Vagina (tissue), 2 donors: ENCODE measurements at regions not wholly inside any gene's neighbourhood (a gene's known extent, or its start where the extent isn't known, plus 50 kb on each side); places are given as distances from the start of the nearest gene placed in this dataset.

Experiments
- DNase-seq, 2 donors: peaks; one replicate each; pipeline ENCODE4 v3.0.0-alpha.2; 2017; ENCODE audit errors: extremely low spot score in 2 of 2
- H3K27ac ChIP-seq: fragments of 200-600 bp; sonication (generic); one replicate; pipeline ENCODE4 v1.5.1; 2019
- H3K27me3 ChIP-seq: fragments of 200-600 bp; sonication (generic); one replicate; pipeline ENCODE4 v1.5.1; 2019
- H3K36me3 ChIP-seq, 2 donors: fragments of 200-600 bp; sonication (generic); one replicate each; pipeline ENCODE4 v1.5.1; 2017 to 2019
- H3K4me1 ChIP-seq: fragments of 200-600 bp; sonication (generic); one replicate; pipeline ENCODE4 v1.5.1; 2019
- H3K4me3 ChIP-seq, 2 donors: fragments of 200-600 bp; sonication (generic); 1 replicate in 1 of 2; 2 replicates in 1 of 2; pipeline ENCODE4 v1.5.1; 2016 to 2019
- H3K9me3 ChIP-seq: fragments of 200-600 bp; sonication (generic); one replicate; pipeline ENCODE4 v1.5.1; 2019
- CTCF ChIP-seq, 3 experiments: fragments of 450-650 bp in 2 of 3; fragments of 200-600 bp in 1 of 3; sonication (generic) in 1 of 3; IDR thresholded peaks; one replicate each; pipeline ENCODE4 v1.5.1; 2017 to 2019; ENCODE audit warnings: antibody characterized with exemption in 3 of 3, mild to moderate bottlenecking in 2 of 3, moderate library complexity in 2 of 3
- POLR2A ChIP-seq, 2 donors: fragments of 450-650 bp; IDR thresholded peaks; one replicate each; pipeline ENCODE4 v1.6.1; 2017; ENCODE audit warnings: antibody characterized with exemption in 2 of 2, mild to moderate bottlenecking in 2 of 2, moderate library complexity in 2 of 2
- POLR2AphosphoS5 ChIP-seq, 2 donors: sonication (generic); formaldehyde crosslinking; IDR thresholded peaks; one replicate each; pipeline ENCODE4 v1.9.0; 2017; ENCODE audit warnings: antibody characterized with exemption in 2 of 2, mild to moderate bottlenecking in 2 of 2, low read depth in 1 of 2; ENCODE audit not compliant: insufficient read depth in 1 of 2
- intact Hi-C: fragments of 100-400 bp; cut with DNase I; formaldehyde crosslinking; loops from one replicate; pipeline ENCODE4 v1.15.1; 2023

DNA sequence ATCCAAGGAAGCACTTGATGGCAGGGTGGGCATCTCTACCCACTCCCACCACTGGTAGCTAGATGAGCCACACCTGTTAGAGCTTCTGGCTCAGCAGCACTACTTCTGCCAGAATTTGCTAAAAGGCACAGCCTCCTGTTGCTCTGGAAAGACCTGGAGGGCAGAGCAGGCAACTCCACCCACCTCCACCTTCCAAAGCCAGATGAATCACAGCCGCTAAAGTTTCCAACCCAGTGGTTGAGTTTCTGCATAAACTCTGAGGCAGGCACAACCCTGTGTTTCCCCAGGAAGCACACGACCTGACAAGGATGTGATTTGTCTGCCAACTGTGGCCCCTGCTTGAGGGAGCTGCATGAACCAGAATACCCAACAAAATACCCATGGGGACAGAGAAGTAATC, 111.6 kb upstream of the GCFC2 start:
- H3K27me3 ChIP-seq: no peaks in the 10 kb centered on the region
- H3K36me3 ChIP-seq: no peaks in the 10 kb centered on the region
- H3K27ac ChIP-seq: no peak overlapping the region
- no peak overlapping the region for H3K4me3 ChIP-seq
- H3K4me1 ChIP-seq: no peaks in the 10 kb centered on the region
- H3K9me3 ChIP-seq: no peaks in the 10 kb centered on the region
- intact Hi-C loops: no loop called here
- DNase-seq: no peak
- TF ChIP-seq CTCF (IDR thresholded peaks at IDR 0.05) (no peak), POLR2AphosphoS5 (IDR thresholded peaks at IDR 0.05; ENCODE audit: insufficient read depth in 1 of 2, low read depth in 1 of 2) (no peak), POLR2A (IDR thresholded peaks at IDR 0.05) (no peak)

GRCh38 chr2:75820693-75821092, 110.0 kb upstream of the GCFC2 start:
- TF ChIP-seq CTCF (IDR thresholded peaks at IDR 0.05) (no peak), POLR2AphosphoS5 (IDR thresholded peaks at IDR 0.05; ENCODE audit: insufficient read depth in 1 of 2, low read depth in 1 of 2) (no peak), POLR2A (IDR thresholded peaks at IDR 0.05) (no peak)
- no peaks in the 10 kb centered on the region for H3K27me3 ChIP-seq
- intact Hi-C loops: no loop called here
- DNase-seq: no peak
- no peaks in the 10 kb centered on the region for H3K4me1 ChIP-seq
- no peak overlapping the region for H3K4me3 ChIP-seq
- no peaks in the 10 kb centered on the region for H3K36me3 ChIP-seq
- no peaks in the 10 kb centered on the region for H3K9me3 ChIP-seq
- H3K27ac ChIP-seq: no peak overlapping the region

GRCh38 chr2:75810611-75811330, 100.1 kb upstream of the GCFC2 start:
- no peak for DNase-seq
- Histone ChIP-seq H3K9me3 (no peaks in the 10 kb centered on the region), H3K36me3 (no peaks in the 10 kb centered on the region), H3K27me3 (no peaks in the 10 kb centered on the region), H3K4me3 (no peak overlapping the region), H3K4me1 (no peaks in the 10 kb centered on the region), H3K27ac (no peak overlapping the region)
- TF ChIP-seq POLR2AphosphoS5 (IDR thresholded peaks at IDR 0.05; ENCODE audit: insufficient read depth in 1 of 2, low read depth in 1 of 2) (no peak), POLR2A (IDR thresholded peaks at IDR 0.05) (no peak), CTCF (IDR thresholded peaks at IDR 0.05) (no peak)
- intact Hi-C loops: no loop called here

DNA sequence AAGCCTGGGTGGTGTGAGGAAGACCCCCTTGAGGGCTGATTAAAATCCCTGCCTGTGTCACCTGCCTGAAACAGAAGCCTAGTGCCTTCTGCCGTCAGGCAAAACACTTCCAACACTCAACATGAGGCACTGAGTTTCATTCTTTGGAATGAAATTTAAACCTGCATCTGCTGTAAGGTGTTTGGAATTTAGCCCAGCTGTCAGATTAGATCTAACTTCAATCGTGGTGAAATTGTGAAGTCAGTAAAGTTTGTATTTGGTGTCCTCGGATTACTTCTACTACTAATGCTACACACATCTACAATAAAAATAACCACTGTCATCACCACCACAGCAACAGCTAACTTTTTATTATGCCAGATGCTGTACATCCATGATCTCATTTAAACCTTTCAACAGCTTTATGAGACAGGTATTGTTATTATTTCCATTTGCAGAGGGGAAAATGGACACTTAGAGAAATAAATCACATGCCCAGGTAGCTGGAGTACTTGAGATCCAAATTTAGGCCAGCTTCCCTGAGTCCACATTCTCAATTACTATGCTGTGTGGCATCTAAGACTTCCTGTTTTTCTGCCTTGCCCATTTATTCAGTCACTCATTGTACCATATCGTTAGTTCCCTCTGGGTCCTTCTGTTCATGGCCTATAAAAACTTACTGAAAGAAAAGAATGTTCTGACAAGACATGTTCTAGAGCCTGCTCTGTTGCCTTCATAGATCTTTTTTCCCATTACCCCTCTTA, 98.2 kb upstream of the GCFC2 start:
- intact Hi-C loops: no loop called here
- H3K4me1 ChIP-seq: no peaks in the 10 kb centered on the region
- no peaks in the 10 kb centered on the region for H3K27me3 ChIP-seq
- no peaks in the 10 kb centered on the region for H3K36me3 ChIP-seq
- H3K9me3 ChIP-seq: no peaks in the 10 kb centered on the region
- no peak overlapping the region for H3K27ac ChIP-seq
- H3K4me3 ChIP-seq: no peak overlapping the region
- TF ChIP-seq POLR2AphosphoS5 (IDR thresholded peaks at IDR 0.05; ENCODE audit: insufficient read depth in 1 of 2, low read depth in 1 of 2) (no peak), POLR2A (IDR thresholded peaks at IDR 0.05) (no peak), CTCF (IDR thresholded peaks at IDR 0.05) (no peak)
- DNase-seq: no peak

GRCh38 chr2:75807992-75808391, 97.3 kb upstream of the GCFC2 start:
- Histone ChIP-seq H3K27ac (no peak overlapping the region), H3K9me3 (no peaks in the 10 kb centered on the region), H3K4me1 (no peaks in the 10 kb centered on the region), H3K4me3 (no peak overlapping the region), H3K36me3 (no peaks in the 10 kb centered on the region), H3K27me3 (no peaks in the 10 kb centered on the region)
- TF ChIP-seq POLR2AphosphoS5 (IDR thresholded peaks at IDR 0.05; ENCODE audit: insufficient read depth in 1 of 2, low read depth in 1 of 2): no peak
- no peak for TF ChIP-seq POLR2A (IDR thresholded peaks at IDR 0.05)
- TF ChIP-seq CTCF (IDR thresholded peaks at IDR 0.05): no peak
- intact Hi-C loops: no loop called here
- no peak for DNase-seq
